ENCODE measurements at regions not wholly inside any gene's neighbourhood (a gene's known extent, or its start where the extent isn't known, plus 50 kb on each side); places are given as distances from the start of the nearest gene placed in this dataset.
"Not testable (repeated sequence)": the region's sequence is repeated elsewhere in the genome, so short reads cannot be mapped to it uniquely, and the experiment has no call there.

- FAIRE-seq = no peak
These were observed 187.2 kb downstream of the ANKRD30B start for GRCh38 chr18:14935210-14935609.

DNA sequence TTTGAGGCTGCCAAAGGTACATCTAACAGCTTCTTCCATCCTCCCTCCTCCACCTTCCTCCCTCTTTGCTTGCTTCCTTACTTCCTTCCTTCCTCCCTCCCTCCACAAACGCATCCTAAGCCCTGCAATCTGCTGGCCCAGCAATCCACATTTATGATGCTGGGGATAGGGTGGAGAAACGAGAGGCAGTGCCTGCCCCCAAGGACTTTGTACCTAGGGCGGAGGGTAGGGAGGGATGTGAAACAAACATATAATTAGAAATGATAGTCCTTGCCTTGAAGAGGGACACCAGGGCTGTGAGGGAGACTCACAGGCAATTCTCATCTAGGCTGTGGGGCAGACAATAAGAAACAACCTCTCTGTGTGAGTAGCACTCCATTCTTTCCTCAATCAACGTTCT is 188.3 kb downstream of the ANKRD30B start:
- FAIRE-seq = no peak
- no peak for DNase-seq (ENCODE audit: low spot score)

More at GRCh38 chr18:14935210-14935609, 187.2 kb downstream of the ANKRD30B start:
- no peak for DNase-seq (ENCODE audit: low spot score)

- DNase-seq (ENCODE audit: low spot score) (no peak), FAIRE-seq (no peak)
These were observed 189.3 kb downstream of the ANKRD30B start for GRCh38 chr18:14937271-14937670.

GRCh38 chr18:14939141-14939540 is 191.2 kb downstream of the ANKRD30B start:
- no peak for DNase-seq (ENCODE audit: low spot score)
- FAIRE-seq = no peak

GRCh38 chr18:14940106-14940505 is 192.1 kb downstream of the ANKRD30B start:
- FAIRE-seq; DNase-seq (ENCODE audit: low spot score): not testable (repeated sequence)

GRCh38 chr18:14940735-14941134 is 192.8 kb downstream of the ANKRD30B start:
- no peak for FAIRE-seq
- DNase-seq (ENCODE audit: low spot score) = no peak

DNA sequence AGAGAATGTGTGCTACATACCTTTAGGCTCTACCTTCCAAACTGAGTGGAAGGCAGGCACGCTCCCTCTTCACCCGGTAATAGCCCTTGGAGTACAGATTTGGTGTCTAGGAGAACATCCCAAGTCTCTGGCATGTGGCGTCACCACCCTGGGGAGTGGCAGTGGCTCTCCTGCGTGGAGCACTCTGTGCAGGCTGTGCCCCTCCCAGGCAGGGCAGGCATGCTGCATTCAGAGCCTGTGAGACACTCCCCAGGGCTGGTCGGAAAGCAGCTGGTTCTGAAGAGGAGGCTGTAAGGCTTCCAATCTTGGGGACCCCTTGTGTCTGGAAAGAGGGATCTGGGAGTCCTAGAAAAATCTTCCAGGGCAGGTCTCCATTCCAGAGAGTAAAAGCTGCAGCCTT is 193.3 kb downstream of the ANKRD30B start:
- DNase-seq (ENCODE audit: low spot score) = no peak
- no peak for FAIRE-seq

DNA sequence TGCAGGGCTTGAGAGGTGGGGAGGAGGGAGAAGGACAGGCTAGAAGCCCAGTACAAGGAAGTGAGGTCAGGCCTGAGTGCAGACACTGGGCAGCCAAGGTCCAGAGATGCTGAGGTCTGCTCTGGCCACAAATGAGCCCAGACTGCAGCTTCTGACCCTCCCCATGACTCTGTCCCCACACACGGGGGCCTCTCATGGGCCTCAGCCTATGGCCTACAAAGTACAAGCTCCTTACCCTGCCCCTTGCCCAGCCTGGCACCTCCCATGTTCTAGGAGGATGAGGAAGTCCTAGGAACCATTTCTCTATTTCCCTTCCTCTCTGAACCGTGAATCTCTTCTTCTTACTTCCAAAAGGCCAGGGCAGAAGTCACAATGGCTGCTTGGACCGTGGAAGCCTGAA is 193.8 kb downstream of the ANKRD30B start:
- FAIRE-seq (no peak), DNase-seq (ENCODE audit: low spot score) (no peak)

GRCh38 chr18:14942275-14942674 is 194.3 kb downstream of the ANKRD30B start:
- no peak for DNase-seq (ENCODE audit: low spot score)
- FAIRE-seq = no peak

DNA sequence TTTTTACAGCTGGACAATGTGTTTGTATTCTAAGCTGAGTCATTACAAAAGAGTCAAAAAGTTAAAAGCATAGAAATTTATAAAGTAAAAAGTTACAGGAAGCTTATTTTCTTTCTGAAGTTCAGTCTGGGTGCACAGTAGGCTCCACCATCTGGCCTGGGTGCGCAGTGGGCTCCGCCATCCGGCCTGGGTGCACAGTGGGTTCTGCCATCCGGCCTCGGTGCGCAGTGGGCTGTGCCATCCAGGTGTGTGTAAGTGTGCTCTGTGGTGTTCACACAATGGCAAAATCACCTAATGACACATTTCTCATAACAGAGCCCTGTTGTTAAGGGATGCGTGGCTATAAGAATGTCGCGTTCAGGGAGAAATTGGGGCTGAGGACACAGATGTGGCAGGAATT is 195.5 kb downstream of the ANKRD30B start:
- FAIRE-seq (no peak), DNase-seq (ENCODE audit: low spot score) (no peak)

DNA sequence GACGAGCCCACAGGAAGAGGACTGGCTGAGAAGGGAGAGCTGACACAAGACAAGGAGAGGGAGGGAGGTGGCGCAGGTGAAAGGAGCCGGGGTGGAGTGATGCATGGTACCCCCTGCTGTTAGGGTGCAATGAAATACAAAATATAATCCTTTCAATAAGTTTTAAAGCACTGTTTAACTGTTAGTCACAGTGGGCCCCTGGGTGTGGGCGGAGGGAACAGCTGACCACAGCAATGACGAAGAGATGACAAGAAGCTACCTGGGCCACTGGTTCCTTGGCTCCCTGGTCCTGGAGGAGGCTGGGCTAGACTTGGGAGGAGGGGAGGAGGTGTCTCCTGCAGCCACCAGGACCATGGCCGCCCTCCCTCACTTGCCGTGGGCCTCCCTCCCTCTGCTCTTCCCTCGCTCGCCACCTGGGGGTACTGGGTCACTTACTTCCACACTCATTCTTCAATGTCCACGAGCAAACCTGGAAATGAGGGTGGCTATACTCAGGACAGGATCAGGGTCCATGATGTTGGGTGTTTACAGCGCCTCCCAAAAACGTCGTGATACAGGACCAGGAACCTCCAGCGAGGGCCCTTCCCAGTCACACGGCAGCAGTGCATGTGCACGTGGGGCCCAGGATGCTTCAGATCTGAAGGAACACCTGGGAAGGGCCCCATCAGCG is 196.1 kb downstream of the ANKRD30B start:
- FAIRE-seq = no peak

DNA sequence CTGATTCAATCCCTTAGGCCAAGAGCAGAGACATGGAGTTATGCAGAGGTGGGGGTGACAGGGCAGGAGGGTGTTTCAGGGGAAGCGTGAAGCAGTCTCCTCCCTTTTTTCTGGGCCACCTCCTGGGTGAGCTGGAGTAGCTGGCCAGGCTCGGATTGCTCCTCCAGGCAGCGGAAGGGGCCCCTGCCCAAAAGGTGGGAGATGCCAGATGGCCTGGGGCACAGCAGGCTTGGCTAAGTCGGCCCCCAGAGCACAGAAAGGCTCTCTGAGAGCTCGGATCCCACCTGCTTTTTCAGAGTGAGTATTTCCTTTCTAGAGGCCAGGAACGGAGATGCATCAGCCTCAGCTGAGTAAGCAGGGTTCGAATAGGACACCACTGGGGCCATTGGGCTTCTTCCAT is 196.9 kb downstream of the ANKRD30B start:
- no peak for FAIRE-seq

More for the DNA sequence above, 196.1 kb downstream of the ANKRD30B start:
- no peak for DNase-seq (ENCODE audit: low spot score)

DNA sequence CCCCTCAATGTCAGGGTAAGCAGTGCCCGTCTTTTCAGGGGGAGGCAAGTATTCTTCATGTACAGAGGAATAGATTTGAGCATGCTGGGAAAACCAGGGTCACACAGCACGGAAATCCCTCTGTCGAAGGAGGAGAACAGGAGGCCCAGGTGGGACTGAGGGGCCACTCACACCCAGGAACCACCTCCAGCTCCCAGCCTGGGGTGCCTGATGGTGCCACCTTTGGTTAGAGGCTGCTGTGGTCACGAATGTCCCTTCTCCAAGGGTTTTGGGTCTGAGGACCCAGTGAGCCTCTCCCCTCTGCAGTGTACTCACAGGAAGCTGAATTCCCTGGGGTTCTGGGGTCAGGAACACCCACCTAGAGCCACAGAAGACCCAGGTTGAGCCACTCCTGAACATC is 197.3 kb downstream of the ANKRD30B start:
- FAIRE-seq = no peak
- DNase-seq (ENCODE audit: low spot score) = no peak

More for the DNA sequence above, 196.9 kb downstream of the ANKRD30B start:
- DNase-seq (ENCODE audit: low spot score) = no peak

- no peak for FAIRE-seq
These were observed 198.0 kb downstream of the ANKRD30B start for GRCh38 chr18:14945984-14946383.

DNA sequence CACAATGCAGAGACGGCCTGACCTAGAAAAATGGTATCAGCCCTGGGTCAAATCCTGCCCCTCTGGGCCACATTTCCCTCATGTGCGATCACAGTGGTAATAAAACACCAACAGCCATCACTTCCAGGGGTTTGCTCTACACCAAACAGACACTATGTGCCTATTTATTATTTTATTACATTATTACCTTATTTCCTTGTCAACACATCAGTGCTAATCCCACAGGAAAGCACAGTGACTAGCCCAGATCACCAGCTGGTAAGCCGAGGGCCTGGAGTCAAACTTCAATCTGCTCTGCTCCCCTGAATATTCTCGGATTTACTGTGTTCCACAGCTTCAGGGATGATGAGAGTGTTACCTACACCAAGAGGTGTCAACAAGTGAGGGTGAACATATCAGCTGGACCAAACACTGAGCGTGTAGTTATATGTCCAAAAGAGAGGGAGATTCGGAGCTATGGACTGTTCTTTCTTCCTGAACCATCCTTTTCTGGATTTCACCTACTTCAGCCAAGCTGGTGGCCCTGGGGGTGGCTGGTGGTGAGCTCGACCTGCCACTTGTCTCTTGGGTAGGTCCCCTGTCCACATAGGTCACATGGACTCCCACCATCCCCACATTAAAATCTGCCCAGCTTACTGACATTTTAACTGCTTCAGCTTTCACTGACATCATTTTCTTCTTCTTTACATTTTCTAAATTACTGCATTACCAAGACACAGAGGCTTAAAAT is 198.9 kb downstream of the ANKRD30B start:
- not testable (repeated sequence) for DNase-seq (ENCODE audit: low spot score); FAIRE-seq

More at GRCh38 chr18:14945984-14946383, 198.0 kb downstream of the ANKRD30B start:
- no peak for DNase-seq (ENCODE audit: low spot score)

GRCh38 chr18:14947482-14948162 is 199.7 kb downstream of the ANKRD30B start:
- no peak for DNase-seq (ENCODE audit: low spot score)
- no peak for FAIRE-seq

- FAIRE-seq (no peak), DNase-seq (ENCODE audit: low spot score) (no peak)
These were observed 200.2 kb downstream of the ANKRD30B start for GRCh38 chr18:14948163-14948540.

DNA sequence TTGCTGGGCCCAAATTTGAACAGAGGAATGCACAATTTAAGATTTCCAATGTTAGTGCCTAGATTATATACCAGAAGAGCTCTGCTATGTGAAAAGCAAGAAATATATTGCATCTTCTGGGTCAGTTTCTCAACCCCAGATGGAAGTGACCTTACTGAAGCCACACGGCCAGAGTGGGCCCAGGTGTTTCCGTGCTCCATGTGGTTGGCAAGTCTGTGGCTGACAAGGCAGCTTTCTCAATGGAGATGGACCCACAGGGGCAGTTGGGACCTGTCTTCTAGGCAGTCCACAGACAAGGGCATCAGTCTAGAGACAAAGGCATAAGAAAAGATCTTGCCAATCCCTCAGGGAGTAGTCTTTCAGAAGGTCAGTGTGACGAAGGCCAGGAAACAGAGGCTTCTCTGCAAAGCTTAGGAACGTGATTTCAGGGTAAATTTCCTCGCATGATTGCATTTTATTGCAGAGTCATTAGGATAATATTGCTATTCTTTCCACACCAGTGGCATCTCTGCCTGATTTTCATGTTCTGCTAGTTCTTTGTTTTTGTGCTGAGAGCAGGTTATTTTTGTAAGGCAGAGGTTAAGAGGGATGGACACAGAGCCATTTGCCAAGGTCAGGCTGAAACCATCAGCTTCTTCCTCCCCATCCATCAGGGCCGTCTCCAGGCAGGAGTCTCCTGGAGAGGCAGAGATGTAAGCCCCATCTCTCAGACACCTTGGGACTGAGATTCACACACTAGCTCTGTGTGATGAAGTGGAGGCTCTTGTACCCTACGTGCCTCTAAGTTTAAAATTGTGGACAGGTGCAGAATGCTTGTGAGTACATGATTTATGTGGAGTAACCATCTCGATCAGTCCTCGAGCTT is 202.1 kb downstream of the ANKRD30B start:
- DNase-seq (ENCODE audit: low spot score) (peak; percentile 23), FAIRE-seq (no peak)

DNA sequence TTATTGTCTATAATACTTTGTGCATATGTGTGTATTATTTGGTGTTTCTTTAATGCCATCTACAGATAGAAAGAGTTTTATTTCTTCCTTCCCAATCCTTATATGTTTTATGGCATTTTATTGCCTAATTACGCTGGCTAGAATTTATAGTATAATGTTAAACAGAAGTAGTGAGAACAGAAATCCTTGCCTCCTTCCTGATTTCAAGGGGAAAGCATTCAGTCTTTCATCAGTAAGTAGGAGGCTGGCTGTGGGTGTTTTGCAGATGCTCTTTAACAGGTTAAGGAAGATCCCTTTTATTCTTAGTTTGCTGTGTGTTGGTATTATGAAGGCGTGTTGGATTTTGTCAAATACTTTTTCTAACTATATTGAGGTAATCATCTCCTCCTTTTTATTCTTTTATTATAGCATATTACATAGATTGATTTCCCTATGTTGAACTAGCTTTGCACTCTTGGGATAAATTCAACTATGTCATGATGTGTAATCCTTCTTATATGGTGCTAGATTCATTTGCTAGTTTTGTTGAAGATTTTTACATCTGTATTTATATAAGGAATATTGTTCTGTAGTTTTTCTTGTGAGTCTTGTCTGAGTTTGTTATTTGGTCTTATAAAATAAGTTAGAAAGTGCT is 204.6 kb downstream of the ANKRD30B start:
- not testable (repeated sequence) for DNase-seq (ENCODE audit: low spot score); FAIRE-seq

DNA sequence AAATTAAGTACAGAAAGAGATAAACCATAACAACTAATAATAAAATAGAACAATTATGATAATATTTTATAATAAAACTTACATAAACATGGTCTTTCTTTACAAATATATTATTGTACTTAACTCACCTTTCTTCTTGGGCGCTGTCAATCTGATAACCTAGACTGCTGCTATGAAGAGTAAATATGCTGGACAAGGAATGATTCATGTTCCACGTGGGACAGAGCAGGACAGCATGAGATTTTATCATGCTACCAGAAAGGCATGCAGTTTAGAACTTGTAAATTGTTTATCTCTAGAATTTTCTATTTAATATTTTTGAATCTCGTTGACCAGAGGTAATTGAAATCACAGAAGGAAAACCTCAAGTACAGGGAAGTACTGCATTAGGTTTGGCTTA is 210.7 kb downstream of the ANKRD30B start:
- no peak for DNase-seq (ENCODE audit: low spot score)
- no peak for FAIRE-seq

GRCh38 chr18:14959550-14959949 is 211.6 kb downstream of the ANKRD30B start:
- no peak for DNase-seq (ENCODE audit: low spot score)
- no peak for FAIRE-seq

Data from RCC 7860 (cell line).